ENCODE measurements at regions not wholly inside any gene's neighbourhood (a gene's known extent, or its start where the extent isn't known, plus 50 kb on each side); places are given as distances from the start of the nearest gene placed in this dataset.

GRCh38 chr6:81088145-81088544 lies 664.3 kb downstream of the TENT5A start:
- Histone ChIP-seq H4K20me1 (replicated peaks in 1 of 2; ENCODE audit: control insufficient read depth in 1 of 2, insufficient read depth in 2 of 2, low read length in 2 of 2) (no peaks in the 10 kb centered on the region), H2AFZ (ENCODE audit: low read length) (no peak overlapping the region), H4K5ac (ENCODE audit: insufficient read length, low read depth, low read length) (no peak overlapping the region), H3K27me3 (replicated peaks in 1 of 4; ENCODE audit: control insufficient read depth in 3 of 4, extremely low read depth in 1 of 4, insufficient read depth in 3 of 4, low read length in 3 of 4) (no peaks in the 10 kb centered on the region), H2BK15ac (ENCODE audit: low read length) (no peak overlapping the region), H3K23me2 (ENCODE audit: low read depth, low read length) (no peaks in the 10 kb centered on the region), H2BK5ac (ENCODE audit: low read depth, low read length) (no peak overlapping the region), H2BK12ac (ENCODE audit: low read depth, low read length) (no peak overlapping the region), H2BK120ac (replicated peaks; ENCODE audit: low read depth, low read length) (no peak overlapping the region), H3K4me1 (replicated peaks in 1 of 4; ENCODE audit: control insufficient read depth in 3 of 4, insufficient read depth in 4 of 4, low read length in 3 of 4) (peaks cover 0 to 6% (median 0%) of the 10 kb centered on the region in 4 experiments; a peak in 2 of 7 replicates), H3K27ac (ENCODE audit: low read depth, low read length) (no peak overlapping the region), H3K79me2 (ENCODE audit: control insufficient read depth in 1 of 2, insufficient read depth in 2 of 2, low read length in 2 of 2) (no peaks in the 10 kb centered on the region), H3K36me3 (ENCODE audit: control insufficient read depth in 2 of 4, insufficient read depth in 4 of 4, low read length in 3 of 4) (no peaks in the 10 kb centered on the region), H3K9ac (replicated peaks in 1 of 4; ENCODE audit: extremely low read depth in 1 of 4, low read depth in 3 of 4, low read length in 3 of 4) (no peak overlapping the region), H4K91ac (replicated peaks; ENCODE audit: insufficient read length, low read length) (no peak overlapping the region), H3K14ac (ENCODE audit: insufficient read length) (no peak overlapping the region), H3K9me3 (ENCODE audit: insufficient read depth in 2 of 2, low read depth in 1 of 2, low read length in 1 of 2) (no peaks in the 10 kb centered on the region), H3K4ac (replicated peaks; ENCODE audit: insufficient read length, low read depth, low read length) (no peak overlapping the region), H2BK20ac (ENCODE audit: low read length) (no peak overlapping the region), H3K4me3 (ENCODE audit: extremely low read depth in 1 of 4, insufficient read depth in 2 of 4, low read depth in 3 of 4, low read length in 4 of 4) (no peak overlapping the region), H3K56ac (replicated peaks; ENCODE audit: insufficient read length, low read depth, low read length) (no peak overlapping the region), H3K23ac (ENCODE audit: insufficient read length) (no peak overlapping the region), H3K18ac (ENCODE audit: extremely low read depth, low read length) (no peak overlapping the region), H3K79me1 (ENCODE audit: low read depth, low read length) (no peaks in the 10 kb centered on the region), H4K8ac (ENCODE audit: extremely low read depth, insufficient read depth, low read length) (no peak overlapping the region), H3K4me2 (ENCODE audit: insufficient read depth in 1 of 2, low read depth in 2 of 2, low read length in 2 of 2) (no peak overlapping the region; a peak in 1 of 4 replicates), H2AK5ac (ENCODE audit: low read depth, low read length) (no peak overlapping the region)
- ChIA-PET POLR2A (ENCODE audit: partially characterized antibody) (no interaction called here), CTCF (ENCODE audit: partially characterized antibody) (no interaction called here)
- FAIRE-seq, result no peak
- no peak for DNase-seq (ENCODE audit: low read depth in 1 of 2, low spot score in 2 of 2)
- WGBS, 2 experiments (ENCODE audit: extremely low coverage in 1 of 2, insufficient coverage in 1 of 2, insufficient read length in 1 of 2, insufficient replicate concordance in 2 of 2, low coverage in 1 of 2, low lambda C conversion rate in 2 of 2, missing lambda C conversion rate in 1 of 2), result 100% methylated on average over 1 of the region's 1 CpG; no CpG with 5 or more reads in 1 of the 2 experiments
- no peak for TF ChIP-seq TAF7 (optimal IDR thresholded peaks at IDR 0.05; ENCODE audit: borderline replicate concordance, low read depth, low read length)
- no peak for TF ChIP-seq BACH1 (IDR thresholded peaks at IDR 0.05; ENCODE audit: low read length)
- TF ChIP-seq EZH2 (IDR thresholded peaks at IDR 0.05; ENCODE audit: low read depth, low read length, severe bottlenecking), result no peak

All from H1 (cell line).